Neural cell (in vitro differentiated cells): ENCODE measurements at regions not wholly inside any gene's neighbourhood (a gene's known extent, or its start where the extent isn't known, plus 50 kb on each side); places are given as distances from the start of the nearest gene placed in this dataset.
"Not testable (repeated sequence)": the region's sequence is repeated elsewhere in the genome, so short reads cannot be mapped to it uniquely, and the experiment has no call there.

ENCODE experiments used
- H2AFZ ChIP-seq: fragments of 200-600, 300-800 bp; sonication (generic), shearing (Covaris generic); 2 replicates; pipeline ENCODE4 v1.6.0; 2014; ENCODE audit warnings: low read depth, mild to moderate bottlenecking, antibody characterized with exemption, low read length, moderate library complexity
- H3F3A ChIP-seq: fragments of 200-600 bp; shearing (Covaris generic); 2 replicates; pipeline ENCODE4 v1.6.1; 2016; ENCODE audit warnings: mild to moderate bottlenecking, moderate library complexity, mixed read lengths, antibody characterized with exemption, low read length; ENCODE audit not compliant: insufficient read depth, poor library complexity, severe bottlenecking
- H3K27ac ChIP-seq: fragments of 200-600, 300-800 bp; sonication (generic), shearing (Covaris generic); 2 replicates; pipeline ENCODE4 v1.5.1; 2014; ENCODE audit warnings: mild to moderate bottlenecking, low read length, moderate library complexity
- H3K27me3 ChIP-seq: fragments of 300-800, 200-600 bp; sonication (generic), shearing (Covaris generic); 2 replicates; pipeline ENCODE4 v1.6.0; 2014; ENCODE audit warnings: mild to moderate bottlenecking, low read depth, low read length, moderate library complexity; ENCODE audit not compliant: insufficient read depth
- H3K36me3 ChIP-seq: fragments of 300-800, 200-600 bp; sonication (generic), shearing (Covaris generic); 2 replicates; pipeline ENCODE4 v1.5.1; 2014; ENCODE audit warnings: mild to moderate bottlenecking, antibody characterized with exemption, low read length, moderate library complexity; ENCODE audit not compliant: insufficient read depth
- H3K4me2 ChIP-seq: fragments of 300-800, 200-600 bp; sonication (generic), shearing (Covaris generic); 2 replicates; pipeline ENCODE4 v1.6.0; 2014; ENCODE audit warnings: mild to moderate bottlenecking, low read length
- H3K4me3 ChIP-seq: fragments of 300-800, 200-600 bp; sonication (generic), shearing (Covaris generic); 2 replicates; pipeline ENCODE4 v1.5.1; 2014; ENCODE audit warnings: mild to moderate bottlenecking, low read length, moderate library complexity
- H3K79me2 ChIP-seq: fragments of 200-600 bp; shearing (Covaris generic); replicated peaks from 2 replicates; pipeline ENCODE4 v1.6.0; 2014; ENCODE audit warnings: mild to moderate bottlenecking, low read length, moderate library complexity; ENCODE audit not compliant: insufficient read depth
- H3K9ac ChIP-seq: fragments of 300-800, 200-600 bp; sonication (generic), shearing (Covaris generic); 2 replicates; pipeline ENCODE4 v1.6.1; 2016; ENCODE audit warnings: mild to moderate bottlenecking, low read length, mixed read lengths
- H3K9me2 ChIP-seq: fragments of 200-600 bp; shearing (Covaris generic); 2 replicates; pipeline ENCODE4 v1.6.1; 2016; ENCODE audit warnings: mild to moderate bottlenecking, low read length, mixed read lengths; ENCODE audit not compliant: insufficient read depth
- H3K9me3 ChIP-seq: fragments of 200-600, 300-800 bp; sonication (generic), shearing (Covaris generic); 2 replicates; pipeline ENCODE4 v1.6.1; 2016; ENCODE audit warnings: mild to moderate bottlenecking, mixed run types, low read length, moderate library complexity, mixed read lengths
- H4K20me1 ChIP-seq: fragments of 200-600 bp; shearing (Covaris generic); 2 replicates; pipeline ENCODE4 v1.6.1; 2016; ENCODE audit warnings: mild to moderate bottlenecking, mixed run types; ENCODE audit not compliant: insufficient read depth
- CTCF ChIP-seq: fragments of 450-650 bp; IDR thresholded peaks from 2 replicates; pipeline ENCODE4 v1.5.1; 2014; ENCODE audit warnings: antibody characterized with exemption, mild to moderate bottlenecking, moderate library complexity; ENCODE audit not compliant: poor library complexity, severe bottlenecking
- EP300 ChIP-seq: fragments of 450-650 bp; conservative IDR thresholded peaks from 2 replicates; pipeline ENCODE4 v1.6.1; 2014; ENCODE audit warnings: antibody characterized with exemption, mild to moderate bottlenecking, moderate library complexity; ENCODE audit not compliant: poor library complexity, severe bottlenecking
- EZH2 ChIP-seq: fragments of 200-600, 300-800 bp; shearing (Covaris generic), sonication (generic); IDR thresholded peaks from 2 replicates; pipeline ENCODE4 v1.6.1; 2014; ENCODE audit warnings: antibody characterized with exemption, low read length, borderline replicate concordance, mild to moderate bottlenecking; ENCODE audit not compliant: insufficient read depth, poor library complexity, severe bottlenecking
- MXI1 ChIP-seq: fragments of 450-650 bp; conservative IDR thresholded peaks from 2 replicates; pipeline ENCODE4 v1.6.1; 2014; ENCODE audit warnings: antibody characterized with exemption, mild to moderate bottlenecking; ENCODE audit not compliant: poor library complexity, severe bottlenecking
- POLR2AphosphoS5 ChIP-seq: IDR thresholded peaks from 2 replicates; pipeline ENCODE4 v1.6.1; 2012
- RAD21 ChIP-seq: fragments of 450-650 bp; conservative IDR thresholded peaks from 2 replicates; pipeline ENCODE4 v1.6.1; 2014; ENCODE audit warnings: antibody characterized with exemption, mild to moderate bottlenecking, moderate library complexity
- SMC3 ChIP-seq: fragments of 450-650 bp; conservative IDR thresholded peaks from 2 replicates; pipeline ENCODE4 v1.6.1; 2014; ENCODE audit warnings: antibody characterized with exemption, mild to moderate bottlenecking, moderate library complexity; ENCODE audit not compliant: poor library complexity
- TAF1 ChIP-seq: IDR thresholded peaks from 2 replicates; pipeline ENCODE4 v1.6.1; 2012; ENCODE audit warnings: low read depth
- TF ChIP-seq, protein P1 (sequence below): IDR thresholded peaks from 2 replicates; pipeline ENCODE4 v1.6.1; 2012; ENCODE audit warnings: borderline replicate concordance

DNA sequence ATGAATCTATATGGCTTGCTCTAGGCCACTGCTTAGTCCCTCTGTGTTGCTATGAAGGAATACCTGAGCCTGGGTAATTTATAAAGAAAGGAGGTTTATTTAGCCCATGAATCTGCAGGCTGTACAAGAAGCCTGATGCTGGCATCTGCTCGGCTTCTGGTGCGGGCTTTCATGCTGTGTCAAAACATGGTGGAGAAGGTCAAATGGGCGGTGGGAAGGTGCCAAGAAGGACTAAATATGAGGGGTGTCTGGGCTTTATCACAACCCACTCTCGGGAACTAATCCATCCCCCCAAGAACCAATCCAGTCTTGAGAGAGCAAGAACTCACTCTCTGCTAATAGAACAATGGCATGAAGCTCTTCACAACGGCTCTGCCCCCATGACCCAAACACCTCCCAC, 481.6 kb downstream of the EIPR1 start:
- no peak overlapping the region for H3K4me3 ChIP-seq
- H3K9me2 ChIP-seq = no peaks in the 10 kb centered on the region
- H4K20me1 ChIP-seq = no peaks in the 10 kb centered on the region
- H3K27ac ChIP-seq = no peak overlapping the region
- no peaks in the 10 kb centered on the region for H3K36me3 ChIP-seq
- H3K9me3 ChIP-seq = no peaks in the 10 kb centered on the region
- no peak overlapping the region for H2AFZ ChIP-seq
- no peak overlapping the region for H3K4me2 ChIP-seq
- no peaks in the 10 kb centered on the region for H3K79me2 ChIP-seq
- H3K9ac ChIP-seq = no peak overlapping the region
- TF ChIP-seq TAF1 = no peak
- no peak for TF ChIP-seq POLR2AphosphoS5
- TF ChIP-seq CTCF = no peak
- TF ChIP-seq MXI1 = no peak
- no peaks in the 10 kb centered on the region for H3K27me3 ChIP-seq
- no peaks in the 10 kb centered on the region for H3F3A ChIP-seq

GRCh38 chr2:2894011-2894410, 483.6 kb downstream of the EIPR1 start:
- not testable (repeated sequence) for H2AFZ ChIP-seq, H3K27me3 ChIP-seq, H3K4me3 ChIP-seq, H4K20me1 ChIP-seq, H3F3A ChIP-seq, H3K79me2 ChIP-seq, H3K27ac ChIP-seq, H3K9me3 ChIP-seq, H3K4me2 ChIP-seq, H3K9ac ChIP-seq, H3K36me3 ChIP-seq, H3K9me2 ChIP-seq

- H3F3A ChIP-seq = no peaks in the 10 kb centered on the region
- no peak overlapping the region for H3K4me3 ChIP-seq
- H3K79me2 ChIP-seq = no peaks in the 10 kb centered on the region
- no peaks in the 10 kb centered on the region for H3K9me3 ChIP-seq
- TF ChIP-seq EZH2 (no peak), MXI1 (no peak), POLR2AphosphoS5 (no peak), EP300 (no peak), TAF1 (no peak), CTCF (no peak), RAD21 (no peak), SMC3 (no peak)
- TF ChIP-seq, protein P1, sequence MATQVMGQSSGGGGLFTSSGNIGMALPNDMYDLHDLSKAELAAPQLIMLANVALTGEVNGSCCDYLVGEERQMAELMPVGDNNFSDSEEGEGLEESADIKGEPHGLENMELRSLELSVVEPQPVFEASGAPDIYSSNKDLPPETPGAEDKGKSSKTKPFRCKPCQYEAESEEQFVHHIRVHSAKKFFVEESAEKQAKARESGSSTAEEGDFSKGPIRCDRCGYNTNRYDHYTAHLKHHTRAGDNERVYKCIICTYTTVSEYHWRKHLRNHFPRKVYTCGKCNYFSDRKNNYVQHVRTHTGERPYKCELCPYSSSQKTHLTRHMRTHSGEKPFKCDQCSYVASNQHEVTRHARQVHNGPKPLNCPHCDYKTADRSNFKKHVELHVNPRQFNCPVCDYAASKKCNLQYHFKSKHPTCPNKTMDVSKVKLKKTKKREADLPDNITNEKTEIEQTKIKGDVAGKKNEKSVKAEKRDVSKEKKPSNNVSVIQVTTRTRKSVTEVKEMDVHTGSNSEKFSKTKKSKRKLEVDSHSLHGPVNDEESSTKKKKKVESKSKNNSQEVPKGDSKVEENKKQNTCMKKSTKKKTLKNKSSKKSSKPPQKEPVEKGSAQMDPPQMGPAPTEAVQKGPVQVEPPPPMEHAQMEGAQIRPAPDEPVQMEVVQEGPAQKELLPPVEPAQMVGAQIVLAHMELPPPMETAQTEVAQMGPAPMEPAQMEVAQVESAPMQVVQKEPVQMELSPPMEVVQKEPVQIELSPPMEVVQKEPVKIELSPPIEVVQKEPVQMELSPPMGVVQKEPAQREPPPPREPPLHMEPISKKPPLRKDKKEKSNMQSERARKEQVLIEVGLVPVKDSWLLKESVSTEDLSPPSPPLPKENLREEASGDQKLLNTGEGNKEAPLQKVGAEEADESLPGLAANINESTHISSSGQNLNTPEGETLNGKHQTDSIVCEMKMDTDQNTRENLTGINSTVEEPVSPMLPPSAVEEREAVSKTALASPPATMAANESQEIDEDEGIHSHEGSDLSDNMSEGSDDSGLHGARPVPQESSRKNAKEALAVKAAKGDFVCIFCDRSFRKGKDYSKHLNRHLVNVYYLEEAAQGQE = no peak
- H3K27ac ChIP-seq = no peak overlapping the region
- no peaks in the 10 kb centered on the region for H3K9me2 ChIP-seq
- H2AFZ ChIP-seq = no peak overlapping the region
- H3K27me3 ChIP-seq = no peaks in the 10 kb centered on the region
- no peak overlapping the region for H3K9ac ChIP-seq
- no peaks in the 10 kb centered on the region for H4K20me1 ChIP-seq
- no peaks in the 10 kb centered on the region for H3K36me3 ChIP-seq
- no peak overlapping the region for H3K4me2 ChIP-seq
Observed at GRCh38 chr2:2892892-2893291, 484.7 kb downstream of the EIPR1 start.
